DLD1 (cell line): ENCODE measurements at regions not wholly inside any gene's neighbourhood (a gene's known extent, or its start where the extent isn't known, plus 50 kb on each side); places are given as distances from the start of the nearest gene placed in this dataset.
"Not testable (repeated sequence)": the region's sequence is repeated elsewhere in the genome, so short reads cannot be mapped to it uniquely, and the experiment has no call there.

Experiments used
- in situ Hi-C: cut with HindIII; loops from 2 replicates; pipeline ENCODE4 v1.10.0; 2017; ENCODE audit warnings: low sequenced_read_pairs

GRCh38 chr15:77843546-77843945 is 210.8 kb upstream of the LINGO1 start:
- in situ Hi-C loops, result no loop called here

DNA sequence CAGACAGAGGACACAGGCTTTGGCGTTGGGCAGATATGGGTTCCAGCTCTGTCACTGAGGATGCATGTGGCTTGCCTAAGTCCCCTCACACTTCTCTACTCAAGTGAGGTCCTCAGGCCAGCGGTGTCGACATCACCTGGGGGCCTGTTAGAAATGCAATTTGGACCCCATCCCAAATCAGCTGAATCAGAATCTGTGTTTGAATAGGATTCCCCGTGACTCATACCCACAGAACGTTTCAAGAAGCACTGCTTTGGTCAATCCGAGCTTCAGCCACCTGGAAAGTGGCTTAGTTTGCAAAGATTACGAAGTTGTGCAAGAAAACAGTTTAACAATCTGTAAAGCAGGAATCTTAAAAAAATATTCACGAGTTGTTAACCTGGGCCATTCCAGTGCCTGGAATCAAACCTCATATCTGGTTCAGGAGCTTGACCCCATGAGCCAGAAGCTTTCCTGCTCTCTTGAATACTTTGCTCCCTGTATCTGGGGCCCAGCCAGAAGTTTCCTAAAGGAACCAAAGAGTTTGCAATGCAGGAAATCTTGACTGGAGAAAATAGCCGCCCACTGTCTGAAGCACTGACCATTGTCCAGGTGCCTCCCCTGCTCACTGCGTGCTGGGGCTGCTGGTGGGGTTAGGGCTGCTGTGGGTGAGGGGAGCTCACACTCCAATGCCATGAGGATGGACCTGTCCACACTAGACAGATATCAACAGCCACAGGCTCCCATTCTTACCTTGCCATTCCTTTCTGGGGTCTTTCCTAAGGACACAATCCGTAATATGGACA is 208.5 kb upstream of the LINGO1 start:
- in situ Hi-C loops, result no loop called here

DNA sequence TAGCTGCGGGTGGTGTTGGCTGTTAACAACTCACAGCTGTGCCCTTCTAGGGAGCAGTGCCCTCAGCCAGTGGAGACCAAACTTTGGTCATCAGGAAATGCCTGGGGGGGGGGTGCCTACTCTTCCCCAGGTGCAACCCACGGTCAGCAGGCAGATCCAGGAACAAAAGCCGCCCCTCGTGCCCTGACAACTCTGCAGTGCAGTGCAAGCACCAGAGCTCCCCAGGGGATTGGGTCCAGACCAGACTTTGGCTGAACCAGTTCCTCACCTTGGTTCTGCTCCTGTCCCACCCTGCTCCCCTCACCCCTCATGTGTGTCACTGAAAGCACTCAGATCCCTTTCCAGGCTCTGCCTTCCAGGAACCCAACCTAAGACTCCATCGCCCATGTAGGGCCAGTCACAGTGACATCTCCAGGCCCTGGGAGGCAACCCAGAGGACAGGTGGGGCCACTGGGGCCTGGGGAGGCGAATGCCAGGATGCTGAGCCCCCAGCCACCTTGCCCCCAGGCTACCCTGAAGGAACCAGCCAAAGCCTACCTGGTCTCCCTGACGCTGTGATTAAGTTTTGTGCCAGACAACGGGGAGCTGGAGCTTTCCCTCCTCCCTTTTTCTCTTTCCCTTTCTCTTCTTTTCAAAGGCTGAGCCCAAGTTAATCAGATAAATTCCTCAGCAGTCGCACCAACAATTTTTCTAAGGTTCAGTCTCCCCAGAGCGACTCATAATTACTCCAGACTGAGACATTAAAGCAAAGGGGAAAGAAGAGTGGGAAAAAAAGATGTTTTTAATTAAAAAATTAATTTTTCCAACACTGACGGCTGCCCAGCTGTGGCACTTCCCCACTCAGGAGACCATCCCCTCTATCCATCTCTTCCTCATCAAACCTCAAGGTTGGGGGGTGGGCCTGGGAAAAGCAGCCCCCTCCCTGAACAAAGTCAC is 207.5 kb upstream of the LINGO1 start:
- in situ Hi-C loops, result no loop called here

DNA sequence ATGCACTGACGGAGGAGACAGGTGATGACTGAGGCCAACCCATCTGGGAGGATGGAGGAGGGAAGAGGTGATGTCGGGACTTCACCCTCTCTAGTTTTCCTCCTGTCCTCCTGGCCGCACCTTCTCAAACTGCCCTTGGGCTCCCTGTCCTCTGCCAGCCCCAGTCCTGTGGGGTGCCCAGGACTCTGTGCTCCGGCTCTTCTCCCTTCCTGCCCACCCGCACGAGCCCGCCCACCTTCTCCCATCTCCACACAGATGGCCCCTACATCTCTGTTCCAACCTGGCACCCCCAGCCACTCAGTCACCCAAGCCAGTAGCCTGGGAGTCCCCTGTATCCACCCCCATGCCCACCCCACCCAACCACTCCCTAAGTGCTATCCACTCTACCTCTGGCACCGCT is 206.7 kb upstream of the LINGO1 start:
- in situ Hi-C loops, result no loop called here

DNA sequence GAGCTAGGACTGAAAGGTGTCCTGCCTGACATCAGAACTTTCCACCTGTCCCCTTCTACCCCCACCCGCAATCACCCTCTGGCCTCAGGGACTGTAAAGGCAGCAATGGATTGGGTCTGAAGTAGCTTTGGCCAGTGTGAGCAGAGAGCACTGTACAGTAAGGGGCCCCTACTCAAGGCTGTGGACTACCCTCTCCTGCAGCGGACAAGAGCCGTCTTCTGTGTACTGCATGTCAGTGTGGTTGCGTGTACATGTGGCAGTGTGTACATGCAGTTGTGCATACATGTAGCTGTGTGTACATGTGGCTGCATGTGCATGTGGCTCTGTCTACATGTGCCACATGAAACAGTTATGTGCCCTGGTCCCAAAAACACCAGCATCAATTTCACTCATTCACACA is 205.9 kb upstream of the LINGO1 start:
- in situ Hi-C loops, result no loop called here

- in situ Hi-C loops, result no loop called here
These were observed 205.3 kb upstream of the LINGO1 start for GRCh38 chr15:77838061-77838460.

- in situ Hi-C loops, result no loop called here
These were observed 204.9 kb upstream of the LINGO1 start for GRCh38 chr15:77837649-77838025.

DNA sequence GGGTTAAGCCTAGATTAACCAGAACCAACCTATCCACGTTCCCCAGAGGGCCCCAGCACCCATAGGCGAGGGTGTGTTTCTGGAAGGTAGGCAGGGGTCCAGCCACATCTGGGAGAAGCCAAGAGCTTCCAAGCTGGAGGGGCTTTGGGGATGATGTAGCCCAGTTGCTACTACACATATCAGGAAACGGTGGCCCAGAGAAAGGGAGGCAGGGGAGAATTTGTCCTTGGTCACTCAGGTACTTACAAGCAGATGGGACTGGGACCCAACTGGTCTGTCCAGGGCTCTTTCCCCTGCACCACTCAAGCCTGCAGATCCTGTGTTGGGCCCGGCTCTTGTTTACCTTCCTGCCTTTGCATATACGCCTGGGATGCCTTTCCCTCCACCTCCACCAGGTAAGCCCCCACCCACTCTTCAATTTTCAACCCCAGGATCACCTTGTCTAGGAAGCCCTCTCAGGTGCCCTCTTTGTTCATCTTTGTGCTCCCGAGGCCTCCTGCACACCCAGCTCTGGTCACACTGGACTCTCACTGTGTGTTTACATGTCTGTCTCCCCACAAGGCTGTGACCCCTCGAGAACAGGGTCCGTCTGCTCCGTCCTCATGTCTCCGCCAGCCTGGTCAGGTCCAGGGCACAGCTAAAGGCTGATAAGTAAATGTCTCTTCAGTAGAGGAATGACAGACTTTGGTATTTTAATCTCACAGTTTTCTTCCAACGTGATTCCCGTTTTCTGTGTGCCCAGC is 204.4 kb upstream of the LINGO1 start:
- in situ Hi-C loops, result no loop called here

DNA sequence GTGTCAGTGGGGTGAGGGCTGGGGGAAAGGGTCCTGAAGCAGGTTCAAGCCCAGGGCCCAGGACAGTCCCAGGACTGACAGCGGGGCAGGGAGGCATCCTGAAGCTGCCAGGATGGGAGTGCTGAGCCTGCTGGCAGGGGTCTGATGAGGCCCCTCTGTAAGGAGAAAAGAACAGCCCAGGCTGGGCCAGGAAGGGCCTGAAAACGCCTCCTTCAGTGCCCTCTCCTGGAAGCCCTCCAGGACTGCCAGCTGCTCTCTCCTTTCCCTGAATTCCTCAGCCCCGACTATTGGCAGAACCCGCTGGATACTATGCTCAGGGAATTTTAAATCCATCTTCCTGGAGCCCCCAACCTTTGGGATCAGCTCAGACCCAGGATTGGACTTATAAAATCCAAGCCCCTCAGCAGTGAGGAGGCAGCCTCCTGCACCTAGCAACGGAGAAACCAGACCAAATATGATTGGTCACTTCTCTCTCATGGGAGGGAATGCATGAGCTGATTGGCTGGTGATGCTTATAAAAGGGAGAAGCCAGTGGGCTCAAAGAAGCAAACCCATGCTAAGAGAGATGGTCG is 203.5 kb upstream of the LINGO1 start:
- in situ Hi-C loops, result no loop called here

DNA sequence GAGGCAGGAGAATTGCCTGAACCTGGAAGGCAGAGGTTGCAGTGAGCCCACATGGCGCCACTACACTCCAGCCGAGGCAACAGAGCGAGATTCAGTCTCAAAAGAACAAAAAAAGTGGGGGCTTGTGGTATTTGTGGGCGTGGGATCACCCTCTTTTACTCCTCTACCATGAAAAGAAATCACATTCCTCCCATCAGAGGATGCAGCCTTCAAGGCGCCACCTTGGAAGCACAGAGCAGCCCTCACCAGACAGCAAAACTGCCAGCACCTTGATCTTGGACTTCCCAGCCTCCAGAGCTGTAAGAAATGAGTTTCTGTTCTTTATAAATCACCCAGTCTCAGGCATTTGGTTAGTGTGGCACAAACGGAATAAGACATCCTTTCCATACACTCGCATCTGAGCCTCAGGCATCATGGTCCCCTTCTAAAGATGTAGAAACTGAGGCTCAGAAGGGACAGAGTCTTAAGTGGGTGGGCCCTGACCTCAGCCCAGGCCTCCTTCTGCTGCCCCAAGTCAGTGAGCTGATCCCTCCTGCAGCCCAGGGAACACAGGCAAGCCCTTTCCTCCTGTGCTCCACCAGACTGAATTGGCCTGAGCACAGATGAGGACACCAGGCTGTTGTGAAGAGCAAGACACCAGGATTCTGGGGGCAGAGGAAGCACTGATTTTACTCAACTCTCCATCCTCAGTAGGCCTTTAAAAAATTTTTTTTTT is 201.7 kb upstream of the LINGO1 start:
- in situ Hi-C loops, result no loop called here

DNA sequence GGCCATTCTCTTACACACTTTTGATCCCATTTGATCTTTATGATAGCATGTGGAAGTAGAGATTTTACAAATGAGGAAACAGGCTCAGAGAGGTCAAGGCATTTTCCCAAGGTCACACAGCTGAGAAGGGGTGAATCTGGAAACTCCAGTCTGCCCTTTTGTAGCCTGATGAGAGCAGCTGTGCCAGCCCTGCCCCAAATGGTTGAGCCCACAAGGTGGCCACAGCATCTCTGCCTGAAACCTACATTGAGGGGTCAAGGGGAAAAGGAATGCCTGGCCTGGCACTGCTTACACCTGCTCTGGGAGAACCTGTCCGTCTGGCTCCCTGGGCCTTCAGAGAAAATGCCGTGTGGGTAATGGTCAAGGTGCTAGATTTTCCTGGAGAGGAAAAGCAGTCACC is 200.2 kb upstream of the LINGO1 start:
- in situ Hi-C loops, result no loop called here

DNA sequence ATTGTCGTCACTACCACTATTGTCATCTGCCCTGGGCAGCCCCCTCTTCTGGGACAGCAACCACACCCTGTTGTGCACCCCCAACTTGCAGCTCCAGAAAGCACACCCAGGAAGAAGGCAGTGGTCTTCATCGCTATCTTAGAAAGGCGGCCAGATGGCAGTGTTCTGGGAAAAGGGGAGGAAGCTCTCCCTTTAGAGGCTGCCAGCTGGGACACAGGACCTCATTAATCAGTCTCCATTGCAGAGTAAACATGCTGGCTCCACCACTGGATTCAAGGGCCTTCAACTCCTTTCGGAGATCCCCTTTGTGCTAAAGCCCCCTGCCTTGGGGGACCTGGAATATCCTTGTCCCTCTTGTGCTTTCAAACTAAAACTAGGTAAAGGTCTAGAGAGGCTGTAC is 199.3 kb upstream of the LINGO1 start:
- in situ Hi-C loops, result no loop called here

- in situ Hi-C loops, result no loop called here
These were observed 197.3 kb upstream of the LINGO1 start for GRCh38 chr15:77830051-77830468.

- in situ Hi-C loops, result not testable (repeated sequence)
These were observed 196.6 kb upstream of the LINGO1 start for GRCh38 chr15:77829331-77829730.

DNA sequence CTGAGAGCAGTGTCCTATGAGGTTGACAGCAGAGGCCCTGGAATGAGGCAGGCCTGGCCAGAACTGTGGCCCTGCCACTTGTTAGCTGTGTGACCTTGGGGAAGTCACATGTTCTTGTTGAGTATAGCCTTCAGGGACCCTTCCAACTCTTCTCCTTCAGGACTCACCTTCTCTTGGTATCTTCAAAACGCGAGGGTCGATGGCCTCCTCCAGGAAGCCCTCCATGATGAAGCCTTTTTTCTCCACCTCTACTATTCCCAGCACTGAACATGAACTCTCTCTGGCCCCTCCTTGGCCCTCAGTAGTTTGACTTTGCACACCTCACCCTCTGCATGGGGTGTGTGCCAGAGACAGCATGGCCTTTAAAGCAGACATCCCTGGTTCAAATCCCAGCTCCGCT is 195.1 kb upstream of the LINGO1 start:
- in situ Hi-C loops, result no loop called here

DNA sequence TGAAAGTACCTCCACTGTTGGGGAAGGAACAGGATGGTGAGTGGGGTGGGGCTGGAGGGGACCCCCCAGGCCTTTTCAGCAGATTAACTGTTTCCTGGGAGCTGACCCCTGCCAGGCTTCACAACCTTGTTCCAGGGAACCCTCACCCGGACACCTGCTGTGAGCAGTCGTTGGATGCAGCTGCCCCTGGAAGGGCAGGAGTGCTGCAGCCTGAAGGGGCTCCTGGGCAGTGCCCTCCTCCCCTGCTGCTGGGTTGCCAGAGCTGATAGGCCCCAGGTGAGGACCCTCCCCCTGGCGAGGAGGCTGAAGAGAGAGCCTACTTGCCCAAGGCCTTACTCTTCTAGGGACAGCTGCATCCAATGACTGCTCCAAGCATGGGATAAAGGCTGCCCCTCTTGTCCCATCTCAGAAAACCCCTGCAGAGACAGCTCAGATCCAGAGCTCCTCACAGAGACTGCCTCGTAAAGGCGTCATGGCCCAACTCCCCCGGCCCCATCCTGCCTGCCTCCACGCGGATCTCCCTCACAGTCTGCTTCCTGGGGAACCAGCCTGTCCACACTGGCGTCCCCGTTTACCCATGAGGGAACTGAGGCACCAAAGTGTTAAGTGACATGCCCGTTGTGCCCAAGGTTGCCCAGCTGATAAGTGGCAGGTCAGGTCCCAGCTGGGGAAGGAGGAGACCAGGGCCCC is 193.4 kb upstream of the LINGO1 start:
- in situ Hi-C loops, result no loop called here

- in situ Hi-C loops, result no loop called here
These were observed 192.8 kb upstream of the LINGO1 start for GRCh38 chr15:77825546-77825945.

- in situ Hi-C loops, result no loop called here
These were observed 192.5 kb upstream of the LINGO1 start for GRCh38 chr15:77825252-77825542.

- in situ Hi-C loops, result no loop called here
These were observed 191.9 kb upstream of the LINGO1 start for GRCh38 chr15:77824361-77825251.
